ENCODE measurements at regions not wholly inside any gene's neighbourhood (a gene's known extent, or its start where the extent isn't known, plus 50 kb on each side); places are given as distances from the start of the nearest gene placed in this dataset.

DNA sequence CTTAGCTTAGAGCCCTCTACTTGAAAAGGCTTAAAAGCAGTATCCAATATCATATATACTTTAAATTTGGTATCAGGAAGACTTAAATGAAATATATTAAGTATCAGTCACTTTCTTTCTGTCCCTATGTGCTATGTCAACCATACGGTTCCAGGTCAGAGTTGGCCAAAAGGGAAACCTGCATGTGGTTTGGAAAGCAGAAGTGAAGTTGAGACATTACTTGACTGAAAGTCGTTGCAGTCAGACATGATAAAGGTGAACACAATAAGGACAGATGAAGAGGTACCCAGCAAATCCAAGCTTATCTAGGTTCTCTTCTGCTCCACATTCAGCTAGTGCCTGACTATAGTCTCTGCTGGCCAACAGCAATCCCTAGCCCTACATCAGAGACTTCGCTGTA, 336.8 kb downstream of the KCNA4 start:
- TF ChIP-seq CTCF (IDR thresholded peaks at IDR 0.05; ENCODE audit: low read depth, low read length, poor library complexity, severe bottlenecking) (no peak), EZH2phosphoT487 (IDR thresholded peaks at IDR 0.05; ENCODE audit: borderline replicate concordance, low read length) (no peak)

Measured in DOHH2 (cell line).